ENCODE measurements at regions not wholly inside any gene's neighbourhood (a gene's known extent, or its start where the extent isn't known, plus 50 kb on each side); places are given as distances from the start of the nearest gene placed in this dataset.

DNA sequence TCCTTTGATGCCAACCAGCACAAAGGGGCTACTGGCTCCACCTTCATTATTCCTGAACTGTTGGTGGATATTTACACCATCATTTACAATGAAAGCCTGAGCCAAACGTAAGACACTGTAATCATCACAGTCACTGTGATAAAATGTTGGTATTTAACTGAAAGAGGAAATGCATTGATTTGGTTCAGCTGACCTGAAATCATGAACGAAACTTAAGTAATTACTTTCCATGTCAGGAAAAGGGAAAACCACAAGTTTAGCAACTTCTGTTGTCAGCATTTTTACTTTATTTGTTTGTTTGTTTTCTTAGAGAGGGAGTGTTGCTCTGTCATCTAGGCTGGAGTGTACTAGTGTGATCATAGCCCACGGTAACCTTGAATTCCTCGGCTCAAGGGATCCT, 247.8 kb upstream of the FAM47A start (continued):
- TF ChIP-seq, protein P1, sequence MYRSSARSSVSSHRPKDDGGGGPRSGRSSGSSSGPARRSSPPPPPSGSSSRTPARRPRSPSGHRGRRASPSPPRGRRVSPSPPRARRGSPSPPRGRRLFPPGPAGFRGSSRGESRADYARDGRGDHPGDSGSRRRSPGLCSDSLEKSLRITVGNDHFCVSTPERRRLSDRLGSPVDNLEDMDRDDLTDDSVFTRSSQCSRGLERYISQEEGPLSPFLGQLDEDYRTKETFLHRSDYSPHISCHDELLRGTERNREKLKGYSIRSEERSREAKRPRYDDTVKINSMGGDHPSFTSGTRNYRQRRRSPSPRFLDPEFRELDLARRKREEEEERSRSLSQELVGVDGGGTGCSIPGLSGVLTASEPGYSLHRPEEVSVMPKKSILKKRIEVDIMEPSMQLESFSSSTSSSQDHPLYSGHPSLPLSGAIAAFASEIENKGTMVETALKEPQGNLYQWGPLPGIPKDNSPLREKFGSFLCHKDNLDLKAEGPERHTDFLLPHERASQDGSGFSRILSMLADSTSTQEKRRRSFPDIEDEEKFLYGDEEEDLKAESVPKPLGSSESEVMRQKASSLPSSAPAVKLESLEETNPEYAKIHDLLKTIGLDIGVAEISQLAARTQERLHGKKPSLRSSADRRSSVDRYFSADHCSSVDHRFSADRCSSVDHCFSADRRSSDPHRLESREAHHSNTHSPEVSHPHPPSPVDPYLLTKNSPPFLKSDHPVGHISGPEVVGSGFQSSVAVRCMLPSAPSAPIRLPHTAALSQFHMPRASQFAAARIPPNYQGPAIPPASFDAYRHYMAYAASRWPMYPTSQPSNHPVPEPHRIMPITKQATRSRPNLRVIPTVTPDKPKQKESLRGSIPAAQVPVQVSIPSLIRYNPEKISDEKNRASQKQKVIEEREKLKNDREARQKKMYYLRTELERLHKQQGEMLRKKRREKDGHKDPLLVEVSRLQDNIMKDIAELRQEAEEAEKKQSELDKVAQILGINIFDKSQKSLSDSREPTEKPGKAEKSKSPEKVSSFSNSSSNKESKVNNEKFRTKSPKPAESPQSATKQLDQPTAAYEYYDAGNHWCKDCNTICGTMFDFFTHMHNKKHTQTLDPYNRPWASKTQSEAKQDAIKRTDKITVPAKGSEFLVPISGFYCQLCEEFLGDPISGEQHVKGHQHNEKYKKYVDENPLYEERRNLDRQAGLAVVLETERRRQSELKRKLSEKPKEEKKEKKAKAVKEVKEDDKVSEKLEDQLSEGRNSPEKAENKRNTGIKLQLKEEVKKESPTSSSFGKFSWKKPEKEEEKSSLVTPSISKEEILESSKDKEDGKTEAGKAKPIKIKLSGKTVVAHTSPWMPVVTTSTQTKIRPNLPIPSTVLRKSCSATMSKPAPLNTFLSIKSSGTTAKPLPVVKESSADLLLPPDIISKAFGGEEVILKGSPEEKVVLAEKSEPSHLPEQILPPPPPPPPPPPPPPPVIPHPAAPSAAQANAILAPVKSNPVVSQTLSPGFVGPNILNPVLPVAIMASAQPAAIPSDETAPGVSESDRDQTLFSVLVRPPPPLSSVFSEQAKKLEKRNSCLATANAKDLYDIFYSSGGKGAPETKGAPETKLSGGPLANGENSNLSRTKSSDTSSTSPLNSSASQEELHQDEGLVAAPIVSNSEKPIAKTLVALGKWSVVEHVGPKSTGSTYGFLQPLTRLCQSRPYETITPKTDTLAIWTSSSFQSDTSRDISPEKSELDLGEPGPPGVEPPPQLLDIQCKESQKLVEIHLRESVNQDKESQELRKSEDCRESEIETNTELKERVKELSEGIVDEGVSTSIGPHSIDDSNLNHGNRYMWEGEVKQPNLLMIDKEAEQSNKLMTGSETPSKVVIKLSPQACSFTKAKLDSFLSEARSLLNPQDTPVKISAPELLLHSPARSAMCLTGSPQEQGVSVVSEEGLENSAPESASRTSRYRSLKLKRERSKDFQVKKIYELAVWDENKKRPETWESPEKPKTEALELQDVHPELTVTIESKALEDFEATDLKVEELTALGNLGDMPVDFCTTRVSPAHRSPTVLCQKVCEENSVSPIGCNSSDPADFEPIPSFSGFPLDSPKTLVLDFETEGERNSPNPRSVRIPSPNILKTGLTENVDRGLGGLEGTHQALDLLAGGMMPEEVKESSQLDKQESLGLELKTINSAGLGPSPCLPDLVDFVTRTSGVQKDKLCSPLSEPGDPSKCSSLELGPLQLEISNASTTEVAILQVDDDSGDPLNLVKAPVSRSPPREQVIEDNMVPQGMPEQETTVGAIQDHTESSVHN (IDR thresholded peaks at IDR 0.05; ENCODE audit: borderline replicate concordance in 1 of 2, low read depth in 1 of 2) = no peak
- TF ChIP-seq RBBP5 (IDR thresholded peaks at IDR 0.05; ENCODE audit: borderline replicate concordance, insufficient read depth, low read length, poor library complexity, severe bottlenecking) (no peak), ZBTB26 (CRISPR knock-in tag; IDR thresholded peaks at IDR 0.05) (no peak), MTA2 (IDR thresholded peaks at IDR 0.05; ENCODE audit: low read depth) (no peak), CBFB (CRISPR knock-in tag; IDR thresholded peaks at IDR 0.05) (no peak), HDGF (IDR thresholded peaks at IDR 0.05) (no peak), HSF4 (CRISPR knock-in tag; IDR thresholded peaks at IDR 0.05; ENCODE audit: borderline replicate concordance) (no peak), HCFC1 (IDR thresholded peaks at IDR 0.05; ENCODE audit: low read depth, low read length) (no peak), WHSC1 (IDR thresholded peaks at IDR 0.05; ENCODE audit: low read length) (no peak), NFE2L1 (tag; IDR thresholded peaks at IDR 0.05; ENCODE audit: borderline replicate concordance, low read depth) (no peak), RHOXF2B (CRISPR knock-in tag; conservative IDR thresholded peaks at IDR 0.05) (no peak)

Measured in K562 (cell line).